ENCODE measurements at regions not wholly inside any gene's neighbourhood (a gene's known extent, or its start where the extent isn't known, plus 50 kb on each side); places are given as distances from the start of the nearest gene placed in this dataset.

DNA sequence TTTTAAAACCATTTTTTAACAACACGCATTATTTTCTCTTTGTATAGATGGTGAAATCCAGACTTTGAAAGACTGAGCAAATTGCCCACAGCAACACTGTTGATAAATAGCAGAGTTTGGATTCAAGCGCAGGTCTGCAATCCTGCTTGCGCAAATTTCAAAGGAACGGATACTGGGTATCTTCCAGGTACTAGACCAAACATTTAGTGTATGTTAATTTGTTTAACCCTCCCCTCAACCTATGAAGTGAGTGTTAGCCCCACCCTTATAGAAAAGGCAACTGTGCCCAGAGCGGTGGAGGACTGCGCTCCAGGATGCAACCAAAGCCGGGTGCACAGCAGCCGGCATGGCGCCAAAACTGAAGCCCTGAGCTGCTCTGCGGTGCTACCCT is 103.8 kb downstream of the CPN2 start:
- TF ChIP-seq POLR2A (IDR thresholded peaks at IDR 0.05) = no peak
- TF ChIP-seq, protein P1, sequence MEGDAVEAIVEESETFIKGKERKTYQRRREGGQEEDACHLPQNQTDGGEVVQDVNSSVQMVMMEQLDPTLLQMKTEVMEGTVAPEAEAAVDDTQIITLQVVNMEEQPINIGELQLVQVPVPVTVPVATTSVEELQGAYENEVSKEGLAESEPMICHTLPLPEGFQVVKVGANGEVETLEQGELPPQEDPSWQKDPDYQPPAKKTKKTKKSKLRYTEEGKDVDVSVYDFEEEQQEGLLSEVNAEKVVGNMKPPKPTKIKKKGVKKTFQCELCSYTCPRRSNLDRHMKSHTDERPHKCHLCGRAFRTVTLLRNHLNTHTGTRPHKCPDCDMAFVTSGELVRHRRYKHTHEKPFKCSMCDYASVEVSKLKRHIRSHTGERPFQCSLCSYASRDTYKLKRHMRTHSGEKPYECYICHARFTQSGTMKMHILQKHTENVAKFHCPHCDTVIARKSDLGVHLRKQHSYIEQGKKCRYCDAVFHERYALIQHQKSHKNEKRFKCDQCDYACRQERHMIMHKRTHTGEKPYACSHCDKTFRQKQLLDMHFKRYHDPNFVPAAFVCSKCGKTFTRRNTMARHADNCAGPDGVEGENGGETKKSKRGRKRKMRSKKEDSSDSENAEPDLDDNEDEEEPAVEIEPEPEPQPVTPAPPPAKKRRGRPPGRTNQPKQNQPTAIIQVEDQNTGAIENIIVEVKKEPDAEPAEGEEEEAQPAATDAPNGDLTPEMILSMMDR (IDR thresholded peaks at IDR 0.05) = no peak
